ENCODE measurements at regions not wholly inside any gene's neighbourhood (a gene's known extent, or its start where the extent isn't known, plus 50 kb on each side); places are given as distances from the start of the nearest gene placed in this dataset.

GRCh38 chr9:129316281-129317030, 138.4 kb upstream of the IER5L start:
- no peak for TF ChIP-seq CTCF (IDR thresholded peaks at IDR 0.05; ENCODE audit: low read depth, low read length, missing input control)
- no peak for TF ChIP-seq MAX (IDR thresholded peaks at IDR 0.05)
